CD4-positive, alpha-beta T cell treated with Interleukin-6 at 100 ng/mL for 8 hours (primary cell): ENCODE measurements at regions not wholly inside any gene's neighbourhood (a gene's known extent, or its start where the extent isn't known, plus 50 kb on each side); places are given as distances from the start of the nearest gene placed in this dataset.

ENCODE experiments used
- DNase-seq: peaks from one replicate; pipeline ENCODE4 v3.0.0-alpha.2; 2020; ENCODE audit warnings: mixed read lengths, low spot score

DNA sequence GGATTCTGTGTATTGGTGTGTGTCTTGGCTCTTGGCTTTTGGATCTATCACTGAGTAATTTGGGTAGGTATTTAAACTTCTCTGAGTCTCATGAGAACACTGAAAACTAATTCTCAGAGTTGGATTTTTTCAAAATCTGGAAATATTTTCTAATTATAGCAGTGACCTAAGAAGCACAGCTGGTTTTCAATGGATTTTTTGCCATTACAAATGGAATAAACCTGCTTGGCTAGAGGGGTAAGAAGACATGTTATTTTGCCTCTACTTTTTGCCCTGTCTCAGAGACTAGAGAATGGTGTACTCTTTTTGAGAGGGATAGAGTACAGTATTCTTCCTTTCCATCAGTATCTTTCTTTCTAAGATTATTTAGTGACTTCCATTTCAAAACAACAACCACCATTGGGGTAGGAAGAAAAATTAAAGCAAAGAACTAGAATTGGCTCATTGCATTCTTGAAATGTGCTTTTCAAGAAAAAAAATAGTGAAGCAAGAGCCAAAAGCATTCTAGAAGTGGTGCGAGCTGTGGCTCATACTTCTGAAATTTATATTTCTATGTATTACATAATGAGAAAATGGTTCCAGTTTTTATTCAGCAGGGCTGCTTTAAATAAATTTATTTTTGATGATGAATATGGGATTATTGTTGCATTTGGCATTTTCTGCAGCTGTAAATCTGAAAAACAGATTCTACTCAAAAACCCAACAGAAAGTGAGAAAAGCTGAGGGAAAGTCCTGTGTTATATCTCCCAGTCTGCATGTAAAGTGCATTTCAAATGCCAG, 850.2 kb upstream of the SLIT2 start:
- no peak for DNase-seq

DNA sequence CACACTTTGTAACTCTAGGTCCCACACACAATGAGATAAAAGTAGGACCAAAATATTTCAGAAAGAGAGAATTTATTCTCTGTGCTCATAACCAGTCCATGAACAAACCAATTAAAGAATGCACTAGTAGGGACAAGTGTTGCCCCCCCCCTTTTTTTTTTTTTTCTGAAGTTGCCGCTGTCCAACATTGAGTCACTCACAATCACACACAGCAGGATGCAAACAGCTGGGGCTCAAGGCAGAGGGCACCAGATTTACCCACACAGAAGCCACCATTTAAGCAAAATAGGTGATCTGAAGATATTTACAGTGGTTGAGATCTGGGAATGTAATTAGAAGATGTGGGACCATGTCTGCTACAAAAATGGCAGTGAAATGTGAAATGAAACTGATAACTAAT, 850.9 kb upstream of the SLIT2 start:
- no peak for DNase-seq

DNA sequence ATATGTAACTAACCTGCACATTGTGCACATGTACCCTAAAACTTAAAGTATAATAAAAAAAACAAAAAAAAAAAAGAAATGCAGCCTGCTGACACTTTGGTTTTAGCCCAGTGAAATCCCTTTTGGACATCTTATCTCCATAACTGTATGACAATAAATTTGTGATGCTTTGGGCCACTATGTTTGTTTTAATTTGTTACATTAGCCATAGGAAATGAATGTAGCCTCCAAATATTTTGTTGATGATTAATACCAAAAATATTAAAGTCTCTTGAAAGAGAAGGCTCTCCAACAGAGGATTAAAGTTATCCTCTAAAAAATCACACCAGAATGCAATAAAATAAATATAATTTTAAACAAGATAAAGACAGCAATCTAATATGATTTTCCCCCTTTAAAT, 852.7 kb upstream of the SLIT2 start:
- no peak for DNase-seq

DNA sequence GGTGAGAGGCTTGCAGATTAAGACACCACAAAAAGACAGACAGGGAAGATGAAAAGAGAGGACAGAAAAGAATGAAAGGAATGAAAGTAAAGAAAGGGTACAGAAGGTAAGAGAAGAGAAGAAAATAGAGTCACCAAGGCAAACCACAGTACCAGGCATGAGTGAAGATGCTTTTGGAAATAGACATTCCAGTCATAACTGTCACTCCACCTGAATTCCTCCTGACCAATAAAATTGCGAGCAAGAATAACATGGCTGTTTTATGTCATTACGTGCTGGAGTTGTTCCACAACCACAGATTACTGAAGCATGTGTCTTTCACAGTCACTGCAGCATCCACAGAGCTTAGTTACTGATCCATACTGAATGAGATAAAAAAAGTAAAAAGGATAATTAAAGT, 864.9 kb upstream of the SLIT2 start:
- DNase-seq = no peak

DNA sequence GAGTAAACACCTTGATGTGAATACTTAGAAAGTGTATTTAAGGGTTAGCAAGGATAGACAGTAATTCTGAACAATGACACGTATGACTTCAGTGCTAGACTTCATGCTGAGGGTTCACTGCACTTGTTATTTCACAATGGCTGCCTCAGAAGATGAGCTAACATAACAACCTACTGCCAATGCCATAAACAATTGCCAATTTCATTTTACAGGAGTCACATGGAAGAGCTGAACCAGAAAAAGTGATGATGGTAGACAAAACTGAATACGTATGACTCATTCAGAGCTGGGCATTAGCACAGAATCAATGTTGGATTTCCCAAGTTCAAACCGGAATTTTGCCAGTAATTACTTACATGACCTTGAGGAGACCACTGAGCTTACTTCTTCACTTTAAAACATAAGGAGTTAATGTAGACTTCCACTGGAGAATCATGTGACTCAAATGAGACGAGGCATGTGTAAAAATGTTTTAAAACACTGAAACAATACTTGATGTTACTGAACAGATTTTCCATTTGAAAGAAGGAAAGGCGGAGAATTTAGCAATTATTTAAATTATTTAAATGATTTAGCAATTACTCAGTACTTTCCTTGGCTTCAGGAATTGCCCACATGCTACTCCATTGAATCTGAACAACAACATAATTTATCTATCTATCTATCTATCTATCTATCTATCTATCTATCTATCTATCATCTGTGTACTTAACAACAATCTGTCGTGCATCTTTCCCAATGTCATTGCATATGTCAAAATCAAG, 868.5 kb upstream of the SLIT2 start:
- DNase-seq = no peak

DNA sequence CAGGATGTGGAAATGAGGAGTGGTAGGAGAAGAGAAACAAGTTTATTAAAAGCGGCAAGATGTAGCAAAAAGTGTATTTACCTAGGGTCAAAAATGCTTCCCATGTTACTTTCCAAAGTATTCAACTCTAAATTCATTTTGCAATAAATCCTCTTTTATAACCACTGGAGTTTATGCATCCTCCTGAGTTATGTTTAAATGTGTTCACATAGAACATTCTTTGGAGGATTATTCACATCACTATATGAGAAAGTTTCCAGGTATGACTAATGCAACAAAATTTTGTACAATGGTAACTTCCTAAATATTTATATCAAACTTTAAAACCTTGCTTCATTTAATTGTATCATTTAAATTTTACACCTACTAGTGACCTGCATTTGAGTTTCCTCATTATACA, 870.6 kb upstream of the SLIT2 start:
- no peak for DNase-seq

DNA sequence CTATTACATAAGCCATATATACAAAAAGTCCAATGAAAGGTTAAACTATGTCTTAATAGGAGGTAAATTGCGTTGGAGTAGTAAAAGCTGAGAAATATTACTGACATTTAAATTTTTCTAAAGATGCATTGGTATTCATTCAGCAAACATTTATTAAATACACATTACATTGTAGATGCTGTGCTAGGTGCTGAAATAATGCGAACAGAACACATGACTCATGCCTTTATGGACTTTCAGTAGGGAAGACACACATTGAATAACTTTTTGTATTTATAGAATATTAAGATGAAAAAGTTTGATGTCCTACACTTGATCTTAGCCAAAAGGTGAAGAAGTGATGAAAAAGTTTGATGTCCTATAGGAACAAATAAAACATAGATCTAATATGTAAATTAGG, 871.1 kb upstream of the SLIT2 start:
- no peak for DNase-seq

DNA sequence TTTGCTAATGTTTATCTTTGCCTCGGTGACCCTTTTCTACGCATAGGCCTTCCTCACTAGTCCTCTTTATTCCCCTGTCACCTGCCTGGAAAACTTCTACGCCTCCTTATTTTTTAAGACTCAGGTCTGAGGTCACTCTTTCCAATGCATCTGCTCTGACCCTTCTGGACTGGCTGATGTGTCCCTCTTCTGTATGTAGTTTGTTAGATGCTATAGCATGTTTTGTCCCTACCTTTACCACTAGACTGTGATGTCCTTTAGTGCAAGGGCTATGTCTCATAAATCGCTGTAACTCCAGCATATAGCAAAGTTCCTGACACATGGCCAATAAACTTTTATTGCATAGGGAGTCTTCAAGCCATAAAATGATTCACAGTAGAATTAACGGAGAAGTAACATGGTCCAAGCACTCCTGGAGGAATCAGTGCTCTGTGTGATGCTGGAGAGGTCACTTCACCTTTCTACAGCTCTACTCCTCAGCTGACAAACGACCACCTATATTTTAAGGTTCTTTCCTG, 872.5 kb upstream of the SLIT2 start:
- no peak for DNase-seq

DNA sequence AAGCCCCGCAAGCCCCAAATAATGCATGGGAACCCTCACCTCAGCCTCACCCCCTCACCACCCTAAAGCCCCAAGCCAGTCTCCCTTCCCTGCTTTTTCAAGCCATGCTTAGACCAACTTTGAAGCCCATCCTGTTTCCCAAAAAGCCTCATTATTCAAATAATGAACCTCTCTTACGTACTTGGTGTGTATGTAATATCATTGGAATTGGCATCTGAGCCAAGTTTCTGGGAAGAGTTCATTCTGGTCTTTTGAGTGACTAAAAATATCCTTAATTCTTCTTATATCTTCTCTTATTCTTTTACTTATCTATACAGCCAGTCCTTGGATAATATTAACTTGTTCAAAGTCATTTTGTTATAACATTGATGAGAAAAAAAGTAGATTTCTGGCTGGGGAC, 875.8 kb upstream of the SLIT2 start:
- DNase-seq = no peak

DNA sequence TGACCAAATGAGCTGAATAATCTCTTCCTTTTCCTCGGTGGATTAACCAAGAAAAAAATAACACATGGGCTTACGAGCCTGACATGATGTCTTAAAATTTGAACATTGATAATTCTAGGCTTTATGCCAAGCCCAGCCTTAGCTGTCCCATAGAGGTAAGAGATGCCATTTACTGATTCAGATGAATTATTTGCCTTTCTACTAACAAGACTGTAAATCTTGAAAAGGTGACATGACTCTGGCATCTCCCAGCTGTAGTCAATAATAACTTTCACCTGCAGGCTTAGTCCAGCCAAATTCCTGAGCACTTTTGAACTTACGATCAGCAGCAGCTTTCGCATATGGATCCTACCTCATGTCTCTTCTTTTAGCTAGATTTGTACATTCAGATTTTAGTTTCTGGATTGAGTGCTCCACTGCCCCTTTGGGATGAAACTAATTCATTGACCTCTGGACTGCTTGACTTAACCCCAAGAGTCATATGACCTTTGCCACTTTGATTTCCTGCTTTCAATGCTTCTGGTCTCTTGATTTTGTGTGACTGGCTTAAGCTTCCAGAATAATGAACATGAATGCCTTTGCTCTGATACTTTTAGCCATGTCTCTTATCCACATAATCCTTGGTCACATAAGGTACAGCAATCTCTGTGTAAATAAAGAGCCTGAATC, 876.4 kb upstream of the SLIT2 start:
- DNase-seq = no peak

DNA sequence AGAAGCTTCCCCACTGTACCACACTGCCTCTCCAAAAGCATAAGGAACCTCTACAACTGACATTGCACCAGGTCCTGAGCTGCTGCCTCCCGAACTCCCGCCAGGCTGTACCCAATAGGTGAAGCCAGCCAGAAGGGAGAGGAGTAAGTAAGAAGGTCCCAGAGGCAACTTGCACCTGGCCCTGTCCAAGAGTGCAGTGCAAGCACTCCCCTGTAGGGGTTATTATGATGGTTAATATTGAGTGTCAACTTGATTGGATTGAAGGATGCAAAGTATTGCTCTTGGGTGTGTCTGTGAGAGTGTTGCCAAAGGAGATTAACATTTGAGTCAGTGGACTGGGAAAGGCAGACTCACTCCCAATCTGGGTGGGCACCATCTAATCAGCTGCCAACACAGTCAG, 879.3 kb upstream of the SLIT2 start:
- DNase-seq = no peak

DNA sequence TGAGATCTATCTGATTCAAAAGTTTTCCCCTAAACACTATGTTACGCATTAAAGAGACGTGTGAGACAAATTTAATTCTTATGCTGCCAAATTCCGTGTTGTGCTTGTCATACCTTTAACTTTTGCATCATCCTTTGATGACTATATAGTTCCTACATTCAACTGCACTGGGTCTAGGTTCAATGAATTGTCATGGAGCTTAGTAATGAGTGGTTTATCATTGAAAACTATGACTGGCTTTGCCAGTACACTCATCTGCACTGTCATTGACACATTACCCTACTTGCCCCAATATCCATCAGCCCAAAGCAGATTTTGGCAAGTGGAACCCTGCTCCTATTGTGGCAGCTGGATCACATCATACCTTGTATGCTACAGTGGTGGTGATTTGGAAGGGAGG, 882.9 kb upstream of the SLIT2 start:
- DNase-seq = no peak

DNA sequence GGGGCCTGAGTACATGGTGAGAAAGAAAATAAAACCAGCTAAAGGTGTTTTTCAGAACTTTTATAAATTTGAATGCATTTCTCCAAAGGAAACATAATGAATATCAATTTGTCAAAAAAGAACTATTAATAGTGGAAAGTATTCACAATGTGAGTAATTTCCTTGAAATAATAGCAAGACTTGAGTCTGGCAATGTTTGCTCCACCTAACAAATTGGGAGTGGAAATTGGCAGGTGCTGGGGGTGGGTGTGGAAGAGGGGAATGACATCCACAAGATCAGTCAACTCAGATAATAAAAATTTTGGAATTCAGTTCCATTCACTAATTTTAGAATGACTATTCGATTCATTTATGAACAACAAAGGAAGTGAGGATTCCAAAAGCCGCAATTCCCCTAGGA, 884.8 kb upstream of the SLIT2 start:
- no peak for DNase-seq

DNA sequence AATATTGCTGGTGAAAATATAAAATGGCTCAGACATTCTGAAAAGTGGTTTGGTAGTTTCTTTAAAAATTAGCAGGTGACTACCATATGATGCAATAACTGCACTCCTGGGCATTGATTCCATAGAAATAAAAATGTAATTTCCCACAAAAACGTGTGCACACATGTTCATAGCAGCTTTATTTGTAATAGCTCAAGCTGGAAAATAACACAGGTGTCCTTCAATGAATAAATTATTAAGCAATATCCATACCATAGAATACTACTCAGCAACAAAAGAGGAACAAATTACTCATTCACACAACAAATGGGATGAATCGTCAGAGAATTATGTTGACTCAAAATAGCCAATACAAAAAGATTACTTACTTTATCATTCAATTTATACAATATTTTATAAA, 893.7 kb upstream of the SLIT2 start:
- DNase-seq = no peak

DNA sequence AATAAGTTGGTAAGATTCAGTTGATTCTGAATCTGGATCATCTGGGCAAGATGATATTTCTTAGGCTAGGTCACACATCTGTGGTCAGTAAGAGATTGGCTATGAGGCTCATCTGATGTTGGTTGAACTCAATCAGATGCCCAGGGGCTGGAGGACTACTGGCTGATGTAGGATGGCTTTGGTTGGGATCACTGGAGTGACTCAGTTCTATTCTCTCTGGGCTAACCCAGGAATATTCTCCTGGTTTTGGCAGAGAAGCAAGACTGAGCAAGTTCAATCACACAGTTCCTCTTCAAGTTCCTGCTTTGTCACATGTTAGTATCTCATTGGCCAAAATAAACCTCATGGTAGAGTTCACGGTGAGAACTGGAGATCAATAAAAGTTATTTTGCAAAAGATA, 902.3 kb upstream of the SLIT2 start:
- DNase-seq = no peak

DNA sequence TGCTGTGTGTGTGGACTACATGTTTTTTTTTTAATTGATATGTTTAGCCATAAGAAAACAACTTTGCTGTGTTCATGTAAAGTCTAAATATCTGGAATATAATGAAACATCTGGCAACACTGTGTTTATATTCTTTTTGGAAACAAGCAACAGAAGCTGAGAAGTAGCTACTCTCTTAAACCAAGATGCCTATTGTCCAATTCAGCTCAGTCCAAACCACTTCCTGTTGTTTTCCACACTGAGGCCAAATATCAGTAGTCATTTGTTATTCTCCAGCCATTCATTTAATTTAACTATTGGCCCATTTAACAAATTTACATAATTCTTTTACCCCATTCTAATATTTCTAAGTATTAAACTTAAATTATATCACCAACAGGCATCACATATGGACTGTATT, 903.0 kb upstream of the SLIT2 start:
- no peak for DNase-seq

DNA sequence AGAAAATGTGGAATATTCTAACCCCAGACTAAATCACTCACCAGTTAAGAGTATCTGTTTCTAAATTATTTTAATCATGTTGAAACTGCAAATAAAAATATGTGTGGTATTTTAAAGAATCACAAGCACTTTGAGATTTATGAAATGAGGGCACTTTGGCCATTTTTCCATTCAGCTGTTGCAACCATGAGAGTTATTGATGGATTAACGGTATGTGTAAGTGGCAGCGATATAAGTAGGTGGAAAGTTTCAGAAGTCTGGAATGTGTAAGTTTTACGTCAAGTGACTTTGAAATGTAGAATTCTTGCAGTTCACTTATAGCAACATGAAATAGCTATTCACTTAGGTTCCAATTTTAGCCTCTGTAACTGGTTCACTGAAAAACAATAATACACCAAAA, 905.1 kb upstream of the SLIT2 start:
- no peak for DNase-seq

DNA sequence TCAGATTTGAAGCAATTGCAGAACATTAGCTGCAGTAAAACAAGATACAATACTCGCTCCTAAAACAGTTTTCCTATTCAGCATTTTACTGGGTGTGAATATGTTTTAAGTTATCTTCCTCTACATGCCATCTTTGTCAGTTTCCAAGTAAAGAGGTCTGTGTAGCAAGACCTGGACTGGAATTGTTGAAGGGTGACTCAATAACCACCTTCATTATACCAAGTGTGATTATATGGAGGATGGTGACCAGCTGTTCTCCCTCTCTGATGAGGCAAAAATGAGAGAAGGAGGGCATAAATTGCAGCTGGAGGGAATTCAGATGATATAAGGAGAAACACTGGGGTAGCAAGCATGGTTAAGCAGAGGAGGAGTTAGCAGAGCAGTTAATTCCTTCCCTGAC, 922.1 kb upstream of the SLIT2 start:
- no peak for DNase-seq

DNA sequence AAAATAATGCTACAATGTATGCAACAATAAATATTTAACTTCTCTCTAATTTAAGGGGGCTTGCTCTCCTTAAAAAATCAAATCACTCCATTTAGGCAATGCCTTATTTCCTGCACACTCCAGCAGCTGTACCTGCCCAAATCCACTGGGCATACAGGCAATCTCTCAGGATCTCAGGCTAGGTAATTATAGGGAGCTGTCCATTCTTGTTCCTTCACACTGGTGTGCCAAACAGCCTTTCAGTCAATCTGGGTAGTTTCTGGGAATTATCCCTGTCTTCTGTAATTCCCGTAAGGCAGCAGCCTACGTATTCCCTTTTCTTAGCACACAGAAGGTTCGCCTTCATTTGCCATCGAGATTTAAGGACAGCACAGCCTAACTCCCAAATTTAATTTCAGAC, 922.6 kb upstream of the SLIT2 start:
- DNase-seq = no peak

DNA sequence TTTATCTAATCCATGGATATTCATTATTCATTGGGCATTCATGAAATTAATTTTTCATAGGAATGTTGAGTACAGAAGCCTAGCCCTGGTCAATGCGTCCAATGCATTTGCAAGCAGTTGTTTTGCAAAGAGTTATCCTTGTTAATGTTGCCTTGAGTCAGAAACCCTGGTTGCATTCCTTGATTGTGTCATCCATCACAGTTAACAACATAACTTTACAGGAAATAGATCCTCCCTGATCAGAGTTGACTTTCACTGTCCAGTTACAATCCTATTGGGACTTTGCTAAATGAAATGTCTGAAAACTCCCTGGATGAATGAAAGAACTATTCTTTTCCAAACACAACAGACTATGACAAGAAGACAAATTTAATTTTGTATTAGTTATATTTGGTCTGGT, 924.3 kb upstream of the SLIT2 start:
- no peak for DNase-seq

DNA sequence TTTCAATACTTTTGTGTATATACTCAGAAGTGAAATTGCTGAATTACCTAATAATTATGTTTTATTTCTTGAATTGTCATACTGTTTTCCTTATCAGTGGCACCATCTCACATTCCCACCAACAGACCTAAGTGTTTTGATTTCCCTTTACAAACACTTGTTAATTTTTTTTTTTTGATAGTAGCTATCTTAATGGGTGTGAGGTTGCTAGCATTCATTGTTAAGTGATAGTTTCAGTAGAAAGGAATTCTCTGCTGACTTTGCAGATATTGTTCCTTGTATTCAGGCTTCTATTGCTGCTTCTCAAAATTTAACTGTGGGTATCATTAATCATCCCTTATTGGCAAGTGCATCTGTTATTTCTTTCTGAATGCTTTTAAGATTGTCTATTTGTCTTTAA, 927.5 kb upstream of the SLIT2 start:
- no peak for DNase-seq

DNA sequence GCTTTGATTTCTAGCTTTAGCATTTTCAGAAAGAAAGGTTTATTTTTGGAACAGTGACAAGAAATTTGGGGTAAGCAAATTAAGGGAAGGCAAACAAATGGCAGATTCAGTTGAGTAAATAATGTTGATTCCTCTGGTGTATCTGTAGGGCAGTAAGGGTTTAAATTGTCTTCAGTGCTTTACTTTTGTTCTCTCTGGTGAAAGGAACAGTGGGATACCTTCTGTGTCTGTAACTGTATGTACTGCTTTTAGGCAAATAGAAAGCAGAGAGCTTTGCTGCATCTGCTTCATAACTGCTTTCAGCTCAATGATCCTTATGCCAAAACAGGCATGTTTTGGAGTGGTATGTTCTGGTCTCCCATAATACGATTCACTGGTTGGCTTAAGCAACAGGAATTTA, 932.1 kb upstream of the SLIT2 start:
- DNase-seq = no peak

DNA sequence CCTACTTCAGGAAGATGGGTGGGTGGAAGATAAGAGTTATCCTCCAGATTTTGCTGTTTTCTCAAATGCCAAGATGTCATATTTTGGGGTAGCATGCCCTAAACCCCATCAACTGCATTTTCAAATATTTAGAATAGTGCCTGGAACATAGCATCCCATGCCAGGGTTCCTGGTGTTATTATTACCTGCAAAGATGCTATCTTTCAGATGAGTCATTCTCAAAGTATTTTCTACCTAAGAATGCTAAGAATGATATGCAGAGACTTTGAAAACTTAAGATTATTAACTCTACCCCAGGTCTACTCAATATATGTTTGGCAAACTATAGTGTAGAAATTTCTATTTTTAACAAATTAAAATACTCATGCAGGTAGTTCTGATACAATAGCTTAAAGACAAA, 934.3 kb upstream of the SLIT2 start:
- DNase-seq = no peak
